HG02571 (cell line): ENCODE measurements at regions not wholly inside any gene's neighbourhood (a gene's known extent, or its start where the extent isn't known, plus 50 kb on each side); places are given as distances from the start of the nearest gene placed in this dataset.
A peak's percentile ranks its signal among the peaks of the same experiment; 100 is the strongest.
"Not testable (repeated sequence)": the region's sequence is repeated elsewhere in the genome, so short reads cannot be mapped to it uniquely, and the experiment has no call there.

Experiments
- ATAC-seq: cut with Tn5 transposase; IDR thresholded peaks from one replicate; pipeline ENCODE4 v1.9.1; 2021; ENCODE audit warnings: mild to moderate bottlenecking, moderate library complexity; ENCODE audit not compliant: unreplicated experiment

GRCh38 chr7:12456506-12456905, 52.8 kb upstream of the VWDE start:
- ATAC-seq: no peak

DNA sequence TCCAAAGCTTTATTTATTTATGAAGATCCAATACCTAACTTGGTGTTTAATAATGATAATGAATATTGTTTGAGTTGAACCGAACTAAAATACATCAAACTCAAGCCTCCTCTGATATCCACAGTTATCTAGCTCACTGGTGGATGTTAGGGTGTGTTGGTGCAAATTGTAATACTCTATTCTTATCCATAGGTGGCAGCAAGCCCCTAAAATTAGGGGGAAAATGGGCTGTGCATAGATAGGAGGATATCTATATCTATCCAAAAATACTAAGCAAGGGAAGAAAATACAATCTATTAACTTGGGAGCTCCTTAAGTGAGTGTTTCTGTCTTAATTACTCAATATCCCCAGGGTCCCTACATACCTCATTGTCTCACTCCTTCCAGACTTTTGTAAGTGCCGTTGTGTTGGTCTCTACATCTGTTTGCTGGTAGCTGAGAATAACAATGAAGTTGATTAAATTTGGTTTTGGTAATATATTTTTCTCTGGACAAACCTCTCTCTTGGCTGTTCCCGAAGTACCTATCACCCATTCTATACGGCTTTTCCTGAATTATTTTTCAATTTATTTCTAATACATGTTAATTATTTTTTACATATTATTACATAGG, 55.0 kb upstream of the VWDE start:
- peak; percentile 95 for ATAC-seq

DNA sequence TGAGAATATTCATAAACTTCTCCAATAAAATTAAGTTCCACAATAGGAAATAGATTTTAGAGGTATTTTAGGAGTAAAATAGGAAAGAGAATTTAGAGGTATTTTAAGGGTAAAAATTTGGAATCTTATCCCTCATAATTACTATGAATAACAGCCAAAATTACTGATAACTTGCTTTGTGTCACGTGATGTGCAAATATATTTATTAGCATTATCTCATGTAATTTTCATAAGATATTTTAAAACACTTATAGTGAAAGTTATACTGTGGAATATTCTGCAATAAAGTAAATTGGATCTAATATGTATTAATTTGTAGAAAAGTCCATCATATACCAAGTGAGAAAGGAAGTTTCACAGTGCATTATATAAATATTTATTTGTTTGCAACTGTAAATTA, 64.2 kb upstream of the VWDE start:
- no peak for ATAC-seq

GRCh38 chr7:12469568-12469967, 65.9 kb upstream of the VWDE start:
- no peak for ATAC-seq

DNA sequence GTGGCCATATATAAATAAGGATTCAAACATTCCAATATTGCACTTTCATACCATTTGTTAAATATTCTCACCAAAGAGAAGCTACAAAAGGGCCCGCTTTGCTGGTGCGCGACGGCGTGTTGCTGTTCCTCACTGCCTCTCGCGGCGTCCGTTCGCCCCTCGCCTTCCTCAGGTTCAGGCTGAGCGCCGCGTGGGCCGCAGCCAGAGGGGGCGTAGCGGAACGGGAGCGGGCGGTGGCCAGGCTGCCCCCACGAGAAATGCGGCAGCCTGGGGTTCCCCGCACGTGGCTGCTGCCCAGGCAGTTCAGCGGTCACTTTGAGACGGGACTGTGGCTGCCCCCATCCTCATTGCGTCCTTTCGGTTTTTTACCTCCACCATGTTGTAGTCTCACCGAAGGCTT, 67.3 kb upstream of the VWDE start:
- no peak for ATAC-seq

- no peak for ATAC-seq
Measured at GRCh38 chr7:12474035-12474434, 70.4 kb upstream of the VWDE start.

- ATAC-seq: no peak
Measured at GRCh38 chr7:12475362-12476063, 71.8 kb upstream of the VWDE start.

- no peak for ATAC-seq
Measured at GRCh38 chr7:12477620-12478019, 74.0 kb upstream of the VWDE start.

GRCh38 chr7:12481722-12482121, 78.1 kb upstream of the VWDE start:
- ATAC-seq: peak; percentile 97

- ATAC-seq: no peak
Measured at GRCh38 chr7:12485845-12486244, 82.2 kb upstream of the VWDE start.

DNA sequence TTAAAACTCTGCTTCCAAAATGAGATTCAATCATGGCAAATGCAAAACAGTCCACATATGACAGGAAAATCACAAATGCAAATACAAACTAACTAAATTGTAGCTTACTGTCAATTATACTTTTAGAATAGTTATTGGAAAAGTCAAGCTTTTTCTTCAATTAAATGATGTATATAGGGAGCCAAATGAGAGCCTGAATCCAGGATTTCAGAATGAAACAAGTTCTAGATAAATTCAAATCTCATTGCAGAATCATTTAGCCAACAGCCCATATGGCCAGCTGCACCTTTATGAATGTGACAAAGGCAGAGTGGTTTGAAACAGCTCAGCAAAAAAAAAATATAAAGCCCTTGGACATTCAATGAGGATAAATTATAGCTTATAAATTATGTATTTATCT, 82.2 kb upstream of the SCIN start:
- no peak for ATAC-seq

- peak; percentile 79 for ATAC-seq
Measured at GRCh38 chr7:12490107-12490688, 80.3 kb upstream of the SCIN start.

DNA sequence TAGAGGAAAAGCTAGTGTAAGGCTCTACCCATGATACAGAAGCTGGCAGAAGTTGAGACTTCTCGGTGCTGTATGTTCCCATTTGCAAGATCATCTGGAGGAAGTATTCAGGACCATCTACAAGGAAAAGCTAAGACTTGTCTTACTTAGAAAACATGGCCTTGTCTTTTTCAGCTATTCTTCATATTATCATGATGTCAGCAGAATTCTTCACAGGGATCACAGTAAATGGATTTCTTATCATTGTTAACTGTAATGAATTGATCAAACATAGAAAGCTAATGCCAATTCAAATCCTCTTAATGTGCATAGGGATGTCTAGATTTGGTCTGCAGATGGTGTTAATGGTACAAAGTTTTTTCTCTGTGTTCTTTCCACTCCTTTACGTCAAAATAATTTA, 79.6 kb upstream of the SCIN start:
- no peak for ATAC-seq

DNA sequence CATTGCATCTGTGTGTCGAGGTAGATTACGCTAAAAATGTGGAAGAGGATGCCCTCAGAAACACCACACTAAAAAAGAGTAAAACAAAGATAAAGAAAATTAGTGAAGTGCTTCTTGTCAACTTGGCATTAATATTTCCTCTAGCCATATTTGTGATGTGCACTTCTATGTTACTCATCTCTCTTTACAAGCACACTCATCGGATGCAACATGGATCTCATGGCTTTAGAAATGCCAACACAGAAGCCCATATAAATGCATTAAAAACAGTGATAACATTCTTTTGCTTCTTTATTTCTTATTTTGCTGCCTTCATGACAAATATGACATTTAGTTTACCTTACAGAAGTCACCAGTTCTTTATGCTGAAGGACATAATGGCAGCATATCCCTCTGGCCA, 79.0 kb upstream of the SCIN start:
- ATAC-seq: no peak

DNA sequence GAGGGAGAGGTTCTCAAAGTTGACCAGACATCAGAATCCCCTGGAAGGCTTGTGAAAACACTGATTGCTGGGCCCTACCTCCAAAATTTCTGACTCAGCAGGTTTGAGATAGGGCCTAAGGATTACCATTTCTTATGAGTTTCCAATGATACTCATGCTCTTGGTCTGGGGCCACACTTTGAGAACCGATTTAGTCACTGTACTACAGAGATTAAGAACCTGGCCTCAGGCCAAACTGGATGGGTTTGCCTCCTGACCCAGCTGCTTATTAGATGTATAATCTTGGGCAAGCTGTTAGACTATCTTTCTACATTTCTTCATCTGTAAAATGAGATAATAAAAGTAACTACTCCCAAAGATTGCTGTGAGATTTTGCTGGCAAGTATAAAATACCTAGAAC, 77.1 kb upstream of the SCIN start:
- no peak for ATAC-seq

DNA sequence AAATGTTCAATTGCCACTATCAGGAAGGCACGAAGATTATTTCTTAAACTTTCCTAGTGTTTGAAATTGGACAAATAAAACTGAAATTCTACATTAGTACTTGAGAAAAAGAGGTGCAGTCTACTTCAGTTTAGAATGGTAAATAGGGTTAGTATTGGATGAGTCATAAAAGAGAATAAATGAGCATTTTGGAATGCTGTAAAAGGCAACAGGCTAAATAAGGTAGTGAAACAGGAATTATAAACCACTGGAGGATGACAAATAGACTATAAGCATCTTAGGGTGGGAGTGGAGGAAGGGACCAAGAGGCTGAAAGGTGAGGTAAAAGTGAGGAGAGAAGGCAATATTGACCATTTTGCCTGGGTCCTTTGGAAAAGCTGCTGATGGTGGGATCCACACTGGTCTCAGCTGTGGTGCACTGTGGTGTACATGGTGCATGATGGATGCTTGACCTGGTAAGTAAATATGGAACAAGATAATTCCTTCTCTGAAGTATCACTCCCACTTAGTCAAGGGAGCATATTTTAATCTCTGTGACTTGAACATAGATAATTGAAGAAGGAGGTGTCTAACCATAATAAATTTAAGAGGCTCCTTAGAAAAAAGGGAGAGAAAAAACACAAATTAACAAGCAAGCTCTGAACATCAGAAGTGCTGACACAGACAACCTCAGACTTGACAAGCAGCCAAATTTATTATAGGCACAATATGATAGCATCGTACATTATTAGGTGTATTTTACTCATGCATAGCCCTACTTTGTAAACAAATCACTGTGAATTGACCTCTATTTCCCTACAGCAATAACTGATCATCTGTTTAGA, 76.4 kb upstream of the SCIN start:
- no peak for ATAC-seq

DNA sequence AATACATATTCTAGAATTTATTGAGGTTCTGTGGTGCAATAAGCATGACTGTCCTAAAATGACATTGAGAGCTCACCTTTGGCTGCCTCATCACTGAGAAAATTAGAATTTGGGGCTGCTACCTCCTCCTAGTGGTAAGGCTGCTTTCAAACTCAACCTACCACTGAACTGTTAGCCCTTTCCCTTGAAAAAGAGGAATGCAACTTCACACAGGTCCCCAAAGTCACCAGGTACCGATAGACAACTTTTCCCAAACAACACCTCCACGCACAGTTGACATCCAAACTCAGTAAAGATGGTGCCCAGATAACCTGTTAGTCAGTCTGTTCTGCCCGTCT, 75.9 kb upstream of the SCIN start:
- ATAC-seq: no peak

GRCh38 chr7:12496901-12497674, 73.4 kb upstream of the SCIN start:
- ATAC-seq: not testable (repeated sequence)

- no peak for ATAC-seq
Measured at GRCh38 chr7:12504149-12504548, 66.4 kb upstream of the SCIN start.

DNA sequence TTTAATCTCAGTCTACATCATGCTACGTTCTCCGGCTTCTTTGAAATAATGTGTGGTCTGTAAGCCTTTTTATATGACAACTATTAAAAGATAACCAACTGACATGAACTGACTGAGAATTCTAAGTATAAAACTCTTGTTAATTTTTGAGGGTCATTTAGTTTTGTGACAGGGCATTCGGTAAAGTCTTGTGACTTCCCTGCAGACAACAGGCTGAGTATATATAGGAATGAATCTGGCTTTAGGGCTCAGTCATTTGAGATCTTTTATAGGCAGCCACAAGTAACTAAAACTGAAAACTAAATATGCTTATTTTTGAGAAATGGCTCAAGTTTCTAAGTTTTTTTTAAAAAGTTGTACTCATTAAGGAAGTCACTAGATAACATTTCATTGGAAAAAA, 62.5 kb upstream of the SCIN start:
- no peak for ATAC-seq

DNA sequence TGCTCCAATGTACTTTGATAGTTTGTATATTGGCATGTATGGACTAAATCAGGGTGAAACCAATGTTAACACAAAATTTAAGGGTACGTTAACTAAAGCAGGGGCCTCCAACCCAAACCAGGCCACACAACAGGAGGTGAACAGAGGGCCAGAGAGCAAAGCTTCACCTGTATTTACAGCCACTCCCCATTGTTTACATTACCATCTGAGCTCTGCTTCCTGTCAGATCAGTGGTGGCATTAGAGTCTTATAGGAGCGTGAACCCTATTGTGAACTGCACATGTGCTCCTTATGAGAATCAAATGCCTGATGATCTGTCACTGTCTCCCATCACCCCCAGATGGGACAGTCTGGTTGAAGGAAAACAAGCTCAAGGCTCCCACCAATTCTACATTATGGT, 62.0 kb upstream of the SCIN start:
- ATAC-seq: no peak
